HUDEP-2 (cell line): ENCODE measurements at regions not wholly inside any gene's neighbourhood (a gene's known extent, or its start where the extent isn't known, plus 50 kb on each side); places are given as distances from the start of the nearest gene placed in this dataset.

Experiments
- DNase-seq, 76 experiments: peaks; one replicate each; lab custom pipeline; 2025; ENCODE audit not compliant: unreplicated experiment in 76 of 76; lab: John Stamatoyannopoulos, UW

DNA sequence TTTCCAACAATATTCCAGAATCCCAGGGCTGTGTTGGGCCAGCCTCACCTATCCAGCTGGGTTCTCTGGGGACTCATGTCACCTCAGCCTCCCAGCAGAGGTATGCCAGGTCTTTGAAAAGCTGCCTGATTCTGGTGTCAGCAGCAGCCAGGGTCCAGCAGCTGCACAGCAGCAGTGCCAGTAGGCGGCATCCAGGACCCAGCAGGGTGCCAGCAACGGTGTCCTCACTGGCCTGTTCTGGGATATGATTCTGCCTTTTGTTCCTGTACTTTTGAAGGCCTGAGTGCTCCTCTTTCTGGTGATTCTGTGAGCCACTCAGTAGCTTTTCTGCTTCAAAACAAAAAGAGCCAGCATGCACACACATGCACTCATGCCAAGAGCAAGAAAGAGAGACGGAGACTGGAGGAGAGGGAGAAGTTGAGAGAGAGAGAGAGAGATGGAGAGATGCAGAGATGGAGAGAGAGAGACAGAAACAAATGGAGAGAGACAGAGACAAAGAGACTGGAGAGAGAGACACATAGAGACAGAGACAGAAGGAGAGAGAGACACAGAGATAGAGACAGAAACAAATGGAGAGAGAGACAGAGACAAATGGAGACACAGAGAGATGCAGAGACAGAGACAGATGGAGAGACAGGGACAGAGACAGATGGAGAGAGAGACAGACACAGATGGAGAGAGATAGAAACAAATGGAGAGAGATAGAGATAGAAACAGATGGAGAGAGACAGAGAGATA is 205.7 kb downstream of the UACA start:
- DNase-seq: no peak

DNA sequence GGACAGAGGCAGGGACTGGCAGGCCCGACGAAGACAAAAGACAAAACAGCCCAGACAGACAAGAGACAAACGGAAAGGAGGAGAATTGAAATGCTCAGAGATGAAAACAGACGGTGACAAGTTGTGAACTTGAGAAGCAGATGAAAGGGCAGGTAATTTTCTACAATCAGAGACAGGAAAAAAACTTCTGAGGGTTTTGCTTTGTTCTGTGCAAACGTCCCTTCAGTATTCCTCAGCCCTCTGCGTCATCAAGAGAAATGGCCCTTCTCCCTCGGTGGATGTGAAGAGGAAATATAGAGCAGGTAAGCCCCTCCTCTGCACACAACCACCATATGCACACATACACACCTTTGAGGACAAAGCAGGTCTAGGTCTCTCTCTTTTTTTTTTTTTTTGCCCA is 206.6 kb downstream of the UACA start:
- DNase-seq: no peak

DNA sequence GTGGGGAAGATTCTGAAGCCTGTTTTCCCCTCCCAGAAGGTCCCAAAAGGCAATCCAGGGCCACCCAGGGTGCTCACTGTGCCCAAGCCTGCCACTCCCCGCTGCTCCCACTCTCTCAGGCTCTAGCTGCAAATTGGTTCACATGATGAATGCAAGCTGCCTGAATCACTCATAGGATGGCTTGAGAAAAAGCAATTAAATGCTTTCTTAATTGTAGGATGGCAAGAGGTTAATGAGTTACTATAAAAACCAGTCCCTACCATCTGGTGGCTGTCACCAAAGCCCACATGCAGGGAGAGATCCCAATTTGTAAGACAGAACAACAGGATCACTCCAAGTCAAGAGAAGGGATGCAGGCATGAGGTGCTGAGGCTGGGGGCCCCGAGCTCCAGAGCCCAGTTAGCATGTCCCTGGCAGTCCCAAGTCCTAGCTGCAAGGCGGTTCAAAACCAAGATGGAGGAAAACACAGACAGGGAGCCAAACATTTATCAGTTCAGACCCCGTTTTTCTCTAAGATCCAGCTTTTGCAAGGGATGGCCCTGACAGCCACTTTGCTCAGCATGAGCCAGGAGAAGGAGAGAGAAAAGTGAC is 207.1 kb downstream of the UACA start:
- no peak for DNase-seq

DNA sequence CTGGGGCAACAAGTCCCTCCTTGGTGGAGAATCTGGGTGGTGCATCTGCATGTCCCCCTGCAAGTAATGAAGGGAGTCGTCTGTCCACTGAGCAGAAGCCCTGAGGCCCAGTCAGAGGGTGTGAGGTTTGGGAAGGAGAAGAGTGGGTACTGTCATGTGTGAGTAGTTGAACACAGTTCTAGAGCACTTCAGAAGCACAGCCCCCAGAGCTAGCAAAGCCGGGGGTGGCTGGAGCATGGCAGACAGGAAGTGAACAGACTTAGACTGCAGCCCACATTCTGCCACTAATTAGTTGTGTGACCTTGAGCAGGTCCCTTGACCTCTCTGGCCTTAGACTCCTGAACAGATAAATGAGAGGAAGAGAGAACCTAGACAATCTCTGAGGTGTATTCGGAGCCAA is 207.6 kb downstream of the UACA start:
- no peak for DNase-seq

DNA sequence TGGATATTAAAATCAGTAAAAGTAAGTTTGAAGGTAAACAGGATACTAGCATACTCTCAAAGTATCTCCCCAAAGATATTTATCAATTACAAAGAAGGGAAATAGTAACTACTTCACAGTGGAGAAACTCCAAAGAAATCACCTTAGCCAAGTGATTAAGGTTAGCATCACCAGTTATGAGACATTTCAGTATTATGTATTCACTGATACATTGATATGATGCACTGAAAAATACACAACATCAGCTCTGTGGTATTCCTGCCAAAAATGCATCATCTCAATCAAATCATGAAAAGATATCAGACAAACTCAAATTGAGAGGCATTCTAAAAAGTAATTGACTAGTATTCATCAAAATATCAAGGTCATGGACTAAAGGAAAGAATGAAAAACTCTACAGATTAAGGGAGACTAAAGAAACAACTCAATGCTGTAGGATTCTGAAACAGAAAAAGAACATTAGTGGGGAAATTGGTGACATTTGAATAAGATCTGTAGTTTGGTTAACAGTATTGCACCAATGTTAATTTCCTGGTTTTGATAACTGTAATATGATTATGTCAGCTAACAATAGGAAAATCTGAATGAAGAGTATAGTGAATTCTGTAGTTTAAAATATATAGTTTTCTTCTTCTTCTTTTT is 215.4 kb downstream of the UACA start:
- DNase-seq: no peak

DNA sequence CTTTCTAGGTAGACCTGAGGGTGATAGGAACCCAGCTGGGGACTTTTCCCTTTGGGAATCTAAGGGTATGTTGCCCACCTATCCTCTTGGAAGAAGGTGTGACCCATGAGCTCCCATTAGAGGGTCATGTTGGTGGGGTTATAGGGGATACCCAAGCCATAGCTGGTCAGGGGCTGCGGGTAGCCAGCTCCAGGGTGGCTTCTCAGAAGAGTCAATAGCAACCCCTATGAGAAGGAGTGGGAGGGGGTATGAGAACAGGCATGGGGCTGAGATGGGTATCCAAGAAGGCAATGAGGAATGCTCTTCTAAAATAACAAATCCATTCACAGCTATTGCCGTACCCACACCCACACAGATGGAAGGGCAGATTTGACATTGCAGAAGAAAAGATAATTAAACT is 217.8 kb downstream of the UACA start:
- no peak for DNase-seq

DNA sequence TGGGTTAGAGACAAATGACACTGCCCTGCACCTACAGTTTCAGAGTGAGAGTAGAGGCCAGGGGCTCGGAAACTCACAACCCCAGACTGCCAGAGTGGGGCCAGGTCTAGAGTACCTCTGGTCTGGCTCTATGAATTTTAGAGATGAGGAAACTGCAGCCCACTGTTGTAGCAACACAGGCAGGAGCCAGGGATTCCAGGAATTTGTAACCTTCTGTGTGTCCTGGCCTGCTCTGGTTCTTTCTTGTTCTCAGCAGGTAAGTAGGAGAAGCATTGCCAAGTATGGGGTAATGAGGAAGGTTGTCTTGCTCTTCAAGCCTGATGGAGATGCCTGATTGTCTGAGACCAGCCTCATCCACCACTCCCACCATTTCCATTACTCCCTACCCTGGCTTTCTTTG is 221.8 kb downstream of the UACA start:
- DNase-seq: no peak

DNA sequence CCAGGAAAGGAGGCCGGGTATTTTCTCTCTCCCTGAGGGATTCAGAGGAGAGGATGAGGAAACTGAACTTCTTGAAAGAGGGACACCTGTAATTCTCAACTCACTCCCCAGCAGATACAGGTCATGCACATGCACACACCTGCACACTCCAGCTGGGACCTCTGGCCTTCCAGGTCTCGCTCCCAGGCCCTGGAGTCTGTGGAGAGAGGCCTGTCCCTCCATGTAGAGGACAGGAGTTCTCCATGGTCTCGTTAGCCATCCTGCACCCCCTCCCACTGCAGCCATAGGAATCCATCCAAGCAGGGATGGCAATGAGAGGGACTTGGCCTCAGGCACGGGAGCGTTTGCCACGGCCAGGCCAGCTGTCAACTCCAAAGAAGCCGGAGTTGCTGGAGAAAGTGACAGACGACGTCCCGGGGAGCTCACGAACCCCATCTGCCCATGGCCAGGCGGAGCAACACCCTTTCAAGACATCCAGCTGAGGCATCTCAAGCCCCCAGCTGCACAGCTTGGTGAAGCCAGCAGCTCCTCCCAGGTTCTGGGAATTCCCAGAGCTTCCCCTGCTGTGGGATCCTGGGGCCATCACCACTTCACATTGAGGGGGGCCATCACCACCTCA is 223.3 kb downstream of the UACA start:
- no peak for DNase-seq

DNA sequence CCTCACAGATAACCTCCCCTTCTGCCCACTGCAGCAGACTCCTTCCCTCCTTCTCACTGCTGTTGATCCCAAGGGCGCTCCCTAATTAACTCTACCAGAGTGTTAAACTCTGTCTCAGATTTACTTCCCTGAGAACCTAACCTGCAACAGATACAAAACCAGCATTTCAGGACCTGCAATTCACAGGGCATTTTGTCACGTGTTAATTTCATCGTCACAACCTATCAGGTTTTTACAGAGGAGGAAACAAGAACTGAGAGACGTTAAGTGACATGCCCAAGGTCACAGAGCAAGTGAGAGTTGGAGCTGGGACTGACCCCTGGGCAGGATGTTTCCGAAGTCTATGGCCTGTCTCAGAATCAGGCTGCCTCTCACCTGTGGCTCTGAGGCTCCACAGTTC is 223.9 kb downstream of the UACA start:
- no peak for DNase-seq

DNA sequence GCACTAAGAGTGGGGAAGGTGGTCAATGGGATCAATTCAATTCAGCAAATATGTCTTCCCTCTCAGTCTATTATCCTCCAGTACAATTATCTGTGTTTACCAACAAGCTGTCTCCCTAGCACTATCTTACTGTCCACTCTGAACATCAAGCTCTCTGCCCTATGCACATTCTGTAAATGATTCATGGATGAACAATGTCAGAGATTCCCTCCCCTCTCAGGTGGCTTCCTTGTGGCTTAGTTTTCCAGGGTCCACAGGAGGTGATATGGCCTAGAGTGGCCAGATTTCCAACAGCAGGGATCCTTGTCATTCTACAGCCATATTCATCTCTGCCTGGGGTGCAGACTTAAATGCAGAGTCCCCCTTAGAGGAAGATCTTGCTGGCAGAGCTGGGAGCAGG is 225.1 kb downstream of the UACA start:
- DNase-seq: no peak

DNA sequence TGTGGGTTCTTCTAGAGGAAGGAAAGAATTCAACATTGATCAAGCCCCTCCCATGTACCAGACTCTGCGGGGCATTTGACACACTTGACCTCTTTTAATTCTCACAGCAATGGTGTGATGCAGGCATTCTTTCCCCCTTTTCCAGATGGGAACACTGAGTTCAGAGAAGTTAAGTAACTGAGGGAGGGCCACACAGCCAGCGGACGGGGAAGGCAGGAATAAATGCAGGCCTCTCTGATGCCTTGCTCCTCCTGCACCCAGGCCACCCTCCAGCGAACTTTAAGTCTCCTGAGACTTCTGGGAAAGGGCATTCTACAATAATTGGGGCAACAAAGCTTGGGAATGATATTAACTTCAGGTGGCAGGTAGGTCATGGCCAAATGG is 227.4 kb downstream of the UACA start:
- DNase-seq: no peak

DNA sequence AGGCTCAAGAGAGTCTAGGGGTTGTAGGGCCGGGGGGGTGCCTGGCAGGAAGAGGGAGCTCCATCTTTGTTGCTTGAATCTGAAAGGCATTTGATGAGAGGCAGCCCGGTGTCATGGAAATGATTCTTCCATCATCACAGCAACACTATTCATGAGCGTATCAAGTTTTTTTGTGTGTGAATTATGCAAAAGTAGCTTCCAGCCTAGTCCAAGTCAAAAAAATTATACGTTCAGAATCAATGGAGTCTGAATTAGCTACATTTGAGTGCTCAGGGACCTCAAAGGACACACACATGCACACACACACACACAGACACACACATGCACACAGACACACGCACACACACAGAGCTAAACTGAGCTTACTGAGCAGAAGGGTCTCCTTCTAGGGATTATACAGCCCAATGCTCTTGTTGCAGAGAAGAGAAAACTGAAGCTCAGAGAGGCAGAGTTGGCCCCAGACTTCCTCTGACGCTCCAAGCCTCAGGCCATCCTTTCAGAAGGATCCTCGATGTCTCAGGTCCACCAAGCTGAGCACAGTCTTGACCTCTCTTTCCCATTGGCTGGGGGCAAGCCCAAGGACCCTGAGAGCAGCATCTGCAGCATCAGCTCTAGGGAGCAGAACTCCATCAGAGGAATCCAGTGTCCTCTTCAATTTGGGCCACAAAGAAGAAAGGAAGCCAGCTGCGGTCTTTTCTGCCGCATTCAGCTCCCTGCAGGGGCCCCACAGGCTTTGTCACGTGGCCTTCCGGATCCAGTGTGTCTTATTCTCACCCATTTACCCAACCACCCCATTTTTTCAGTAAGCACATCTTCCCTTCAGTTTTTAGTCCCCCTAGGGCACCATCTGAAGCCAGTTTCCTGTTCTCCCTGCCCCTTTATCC is 228.0 kb downstream of the UACA start:
- no peak for DNase-seq

DNA sequence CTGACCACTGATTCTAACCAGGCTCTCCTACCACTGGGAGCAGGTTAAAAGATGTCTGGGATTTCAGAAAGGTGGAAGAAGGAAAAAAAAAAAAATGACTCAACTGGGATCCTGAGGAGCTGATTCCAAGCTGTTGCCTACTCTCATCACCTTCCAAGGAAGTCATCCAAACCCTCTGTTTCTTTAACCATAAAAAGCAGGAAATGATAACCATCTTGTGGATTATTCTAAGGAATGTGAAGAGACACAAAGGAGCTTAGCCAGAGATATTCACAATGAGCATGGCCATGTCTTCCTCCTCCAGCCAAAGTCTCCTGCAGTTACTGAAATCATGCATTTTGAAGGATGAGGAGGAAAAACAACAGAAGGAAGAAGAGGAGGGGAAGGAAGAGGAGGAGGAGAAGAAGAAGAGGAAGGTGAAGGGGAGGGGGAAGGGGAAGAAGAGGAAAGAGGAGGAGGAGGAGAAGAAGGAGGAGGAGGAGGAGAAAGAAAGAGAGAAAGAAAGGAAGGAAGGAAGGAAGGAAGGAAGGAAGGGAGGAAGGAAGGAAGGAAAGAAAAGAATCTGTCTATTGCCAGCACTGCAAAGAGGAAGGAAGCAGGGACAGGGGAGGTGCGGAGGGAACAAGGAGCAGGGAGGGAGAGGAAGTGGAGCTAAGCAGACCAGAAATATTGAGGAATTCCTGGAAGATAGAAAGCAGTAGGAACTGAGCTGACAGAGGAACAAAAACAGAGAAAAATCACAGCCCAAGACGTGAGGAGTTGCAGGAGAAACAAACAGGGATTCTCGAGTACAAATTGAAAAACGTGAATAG is 229.2 kb downstream of the UACA start:
- DNase-seq: no peak

DNA sequence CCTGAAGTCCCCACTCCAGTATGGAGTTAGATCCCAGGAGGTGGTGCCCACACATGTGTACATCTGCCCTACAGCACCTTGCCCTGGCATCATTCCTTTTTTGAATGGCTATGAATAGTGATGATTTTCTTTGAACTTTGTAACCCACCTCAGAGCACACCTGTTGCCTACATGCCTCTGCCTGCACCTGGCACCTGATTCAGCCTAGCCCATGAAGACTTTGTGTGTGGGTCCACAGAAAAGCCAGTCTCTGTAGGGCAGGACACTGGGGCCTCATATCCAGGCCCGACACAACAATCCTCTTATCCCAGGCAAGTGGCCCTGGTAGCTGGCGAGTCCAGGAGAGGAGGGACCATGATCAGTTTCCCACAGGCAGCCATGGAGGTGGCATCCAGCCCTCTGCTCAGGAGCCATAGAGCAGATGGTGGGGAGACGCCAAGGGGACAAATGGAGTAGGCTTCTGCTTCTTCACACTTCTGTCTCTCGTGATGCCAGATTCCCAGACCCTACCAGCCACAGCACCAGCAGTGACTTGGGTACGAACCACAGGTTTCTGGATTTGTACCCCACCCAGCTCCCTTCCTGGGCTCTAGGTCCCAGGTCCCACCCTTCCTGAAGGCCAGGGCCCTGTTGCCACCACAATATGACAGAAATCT is 230.7 kb downstream of the UACA start:
- DNase-seq: no peak

DNA sequence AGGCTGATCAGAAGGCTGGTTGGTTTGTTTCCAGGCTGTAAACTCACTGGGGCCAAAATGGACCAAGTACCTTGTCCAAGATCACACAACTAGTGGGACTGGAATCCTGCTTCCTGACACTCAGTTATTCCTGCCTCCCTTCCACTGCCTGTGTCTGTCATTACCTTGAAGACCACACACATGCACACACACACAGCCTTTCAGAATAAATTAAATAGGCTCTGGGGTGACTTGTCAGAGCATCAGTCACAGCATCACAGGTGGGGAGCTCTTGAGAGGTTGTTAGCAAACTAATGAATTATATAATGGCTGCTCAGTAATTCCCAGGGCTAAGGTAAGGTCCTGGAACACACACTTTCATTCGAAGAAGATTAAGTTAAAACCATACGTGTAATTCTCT is 231.8 kb downstream of the UACA start:
- no peak for DNase-seq

DNA sequence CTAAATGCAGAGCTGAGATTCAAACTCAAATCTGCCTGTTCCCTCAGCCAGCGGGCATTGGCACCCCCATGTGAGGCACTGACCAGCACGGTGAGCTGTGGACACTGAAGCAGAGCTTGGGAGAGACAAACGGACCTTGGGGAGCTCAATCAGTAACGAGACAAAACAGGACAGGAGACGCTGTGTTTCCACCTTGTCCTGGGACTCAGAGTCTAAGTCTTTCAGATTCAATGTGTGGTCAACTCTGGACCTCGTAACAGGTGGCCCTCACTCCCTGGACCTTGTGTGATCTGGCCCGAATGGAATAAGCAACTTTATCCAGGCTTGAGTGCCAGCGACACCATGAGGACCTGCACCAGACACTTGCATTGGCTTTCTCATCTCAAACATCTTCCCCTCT is 232.5 kb downstream of the UACA start:
- no peak for DNase-seq

DNA sequence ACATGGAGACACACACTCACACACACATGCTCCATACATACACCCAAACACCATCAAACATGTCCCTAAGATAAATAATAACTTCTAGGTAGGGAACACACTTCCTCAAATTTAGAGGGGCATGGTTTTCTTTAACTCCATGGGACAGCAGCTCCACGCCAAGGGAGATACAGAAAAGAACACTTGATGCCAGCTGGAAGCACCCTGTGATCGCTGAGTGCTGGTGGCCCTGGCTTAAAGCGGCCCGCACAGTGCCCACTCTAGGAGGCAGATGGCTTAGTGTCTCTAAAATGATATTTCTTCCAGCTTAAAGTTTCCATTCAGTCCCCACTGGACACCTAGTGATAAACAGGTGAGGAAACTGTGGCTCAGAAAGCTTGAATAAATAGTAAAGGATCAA is 232.9 kb downstream of the UACA start:
- DNase-seq: no peak

DNA sequence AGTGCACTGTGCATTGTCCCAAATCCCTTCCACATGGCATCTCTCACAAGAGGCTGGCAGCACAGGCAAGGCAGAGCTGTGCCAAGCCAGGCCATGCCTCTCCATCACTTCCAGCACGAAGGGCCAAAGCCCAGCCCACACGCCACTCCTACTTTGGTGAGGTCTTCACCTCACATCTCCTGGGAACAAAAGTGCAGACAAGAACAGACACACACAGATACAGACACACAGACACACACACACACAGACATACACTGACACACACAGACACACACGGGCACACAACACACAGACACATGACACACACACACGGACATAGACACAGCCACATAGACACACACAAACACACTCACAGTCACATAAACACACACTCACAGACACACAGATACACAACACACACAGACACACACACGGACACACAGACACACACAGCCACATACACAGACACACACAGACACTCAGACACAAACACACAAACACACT is 233.3 kb downstream of the UACA start:
- no peak for DNase-seq

DNA sequence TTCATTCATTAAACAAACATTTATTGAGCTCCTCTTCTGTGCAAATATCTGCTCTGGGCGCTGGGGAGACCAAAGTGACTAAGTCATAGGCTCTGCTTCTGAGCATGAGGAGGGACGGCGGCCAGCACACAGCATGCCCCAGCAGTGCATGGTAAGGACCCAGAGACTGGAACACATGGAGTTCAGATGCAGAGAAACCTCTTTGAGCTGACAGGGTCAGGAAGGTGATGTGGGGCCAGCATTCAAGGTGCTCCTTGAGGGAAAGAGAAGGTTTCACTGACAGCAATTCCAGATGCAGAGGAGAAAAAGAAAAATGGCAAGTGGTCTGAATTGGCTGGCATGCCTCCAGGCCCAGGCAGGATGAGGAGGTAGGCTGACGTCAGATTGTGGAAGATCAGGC is 234.5 kb downstream of the UACA start:
- no peak for DNase-seq
